Calu3 (cell line): ENCODE measurements at regions not wholly inside any gene's neighbourhood (a gene's known extent, or its start where the extent isn't known, plus 50 kb on each side); places are given as distances from the start of the nearest gene placed in this dataset.

Experiments
- BruUV-seq: library from RNA; stranded (reverse); fragments of 400-500 nt; replicated peaks from 2 replicates; lab custom pipeline; 2021; lab: Mats Ljungman, UMichigan
- CTCF ChIA-PET: fragments of 300-600 bp; sonication (Branson Sonifier 250); formaldehyde crosslinking; loops from one replicate; lab custom pipeline; 2022; ENCODE audit warnings: antibody characterized with exemption; lab: Charles Lee
- DNase-seq: peaks from one replicate; pipeline ENCODE4 v3.0.0; 2022
- H3K27ac Mint-ChIP-seq: one replicate; pipeline ENCODE4 v1.8.0; 2022; ENCODE audit warnings: mixed read lengths; ENCODE audit not compliant: unreplicated experiment
- H3K27me3 Mint-ChIP-seq: one replicate; pipeline ENCODE4 v1.8.0; 2022; ENCODE audit warnings: mixed read lengths; ENCODE audit not compliant: unreplicated experiment
- H3K36me3 Mint-ChIP-seq: one replicate; pipeline ENCODE4 v1.8.0; 2022; ENCODE audit warnings: mild to moderate bottlenecking, moderate library complexity, mixed read lengths; ENCODE audit not compliant: insufficient read depth, unreplicated experiment
- H3K4me1 Mint-ChIP-seq: one replicate; pipeline ENCODE4 v1.8.0; 2022; ENCODE audit warnings: mild to moderate bottlenecking, low read depth, mixed read lengths; ENCODE audit not compliant: unreplicated experiment
- H3K4me3 Mint-ChIP-seq: one replicate; pipeline ENCODE4 v1.8.0; 2022; ENCODE audit warnings: mild to moderate bottlenecking, low read depth, moderate library complexity, mixed read lengths; ENCODE audit not compliant: unreplicated experiment
- H3K9me3 Mint-ChIP-seq: one replicate; pipeline ENCODE4 v1.8.0; 2022; ENCODE audit warnings: low read depth, mixed read lengths; ENCODE audit not compliant: unreplicated experiment
- CTCF ChIP-seq: fragments of 200-600 bp; IDR thresholded peaks from one replicate; pipeline ENCODE4 v1.8.0; 2022; ENCODE audit warnings: antibody characterized with exemption; ENCODE audit not compliant: unreplicated experiment
- intact Hi-C: fragments of 100-400 bp; cut with micrococcal nuclease; formaldehyde crosslinking; loops from one replicate; pipeline ENCODE4 v1.10.0; 2022; ENCODE audit not compliant: unreplicated experiment

- no peaks in the 10 kb centered on the region for H3K27me3 Mint-ChIP-seq
- H3K36me3 Mint-ChIP-seq, result no peaks in the 10 kb centered on the region
- no peaks in the 10 kb centered on the region for H3K4me1 Mint-ChIP-seq
- TF ChIP-seq CTCF, result no peak
- DNase-seq, result no peak
- no peak overlapping the region for H3K4me3 Mint-ChIP-seq
- BruUV-seq, result no TSS peak
- intact Hi-C loops, result no loop called here
- peaks cover 5% of the 10 kb centered on the region for H3K9me3 Mint-ChIP-seq
- CTCF ChIA-PET, result no interaction called here
- H3K27ac Mint-ChIP-seq, result no peak overlapping the region
These were observed 540.0 kb upstream of the SLC39A10 start for GRCh38 chr2:195117011-195117410.

- no peak overlapping the region for H3K4me3 Mint-ChIP-seq
- CTCF ChIA-PET, result no interaction called here
- H3K36me3 Mint-ChIP-seq, result no peaks in the 10 kb centered on the region
- no TSS peak for BruUV-seq
- no peak for TF ChIP-seq CTCF
- no peak overlapping the region for H3K27ac Mint-ChIP-seq
- H3K9me3 Mint-ChIP-seq, result peaks cover 7% of the 10 kb centered on the region
- no peaks in the 10 kb centered on the region for H3K27me3 Mint-ChIP-seq
- no peak for DNase-seq
- no peaks in the 10 kb centered on the region for H3K4me1 Mint-ChIP-seq
- intact Hi-C loops, result no loop called here
These were observed 541.3 kb upstream of the SLC39A10 start for GRCh38 chr2:195115738-195116137.

- Mint-ChIP-seq H3K4me1 (no peaks in the 10 kb centered on the region), H3K27me3 (no peaks in the 10 kb centered on the region), H3K9me3 (peaks cover 2% of the 10 kb centered on the region), H3K4me3 (no peak overlapping the region), H3K27ac (no peak overlapping the region), H3K36me3 (no peaks in the 10 kb centered on the region)
- CTCF ChIA-PET, result no interaction called here
- DNase-seq, result no peak
- no TSS peak for BruUV-seq
- TF ChIP-seq CTCF, result no peak
- intact Hi-C loops, result no loop called here
These were observed 548.8 kb upstream of the SLC39A10 start for GRCh38 chr2:195108182-195108581.

GRCh38 chr2:195106681-195107380 is 550.2 kb upstream of the SLC39A10 start:
- peaks cover 2% of the 10 kb centered on the region for H3K9me3 Mint-ChIP-seq
- CTCF ChIA-PET, result no interaction called here
- intact Hi-C loops, result no loop called here
- DNase-seq, result no peak
- no peaks in the 10 kb centered on the region for H3K36me3 Mint-ChIP-seq
- no peak overlapping the region for H3K4me3 Mint-ChIP-seq
- BruUV-seq, result no TSS peak
- TF ChIP-seq CTCF, result no peak
- no peak overlapping the region for H3K27ac Mint-ChIP-seq
- H3K27me3 Mint-ChIP-seq, result no peaks in the 10 kb centered on the region
- H3K4me1 Mint-ChIP-seq, result no peaks in the 10 kb centered on the region
